ENCODE measurements at regions not wholly inside any gene's neighbourhood (a gene's known extent, or its start where the extent isn't known, plus 50 kb on each side); places are given as distances from the start of the nearest gene placed in this dataset.
"Not testable (repeated sequence)": the region's sequence is repeated elsewhere in the genome, so short reads cannot be mapped to it uniquely, and the experiment has no call there.

- DNase-seq (ENCODE audit: low read depth): no peak
These were observed 160.3 kb upstream of the FMN2 start for GRCh38 chr1:239931341-239931740.

- DNase-seq (ENCODE audit: low read depth): no peak
These were observed 152.1 kb upstream of the FMN2 start for GRCh38 chr1:239939602-239940001.

GRCh38 chr1:239943761-239944160, 147.9 kb upstream of the FMN2 start:
- no peak for DNase-seq (ENCODE audit: low read depth)

- no peak for DNase-seq (ENCODE audit: low read depth)
These were observed 147.0 kb upstream of the FMN2 start for GRCh38 chr1:239944666-239945065.

GRCh38 chr1:239947801-239948200, 143.9 kb upstream of the FMN2 start:
- DNase-seq (ENCODE audit: low read depth): no peak

- peak; percentile 29 for DNase-seq (ENCODE audit: low read depth)
These were observed 140.1 kb upstream of the FMN2 start for GRCh38 chr1:239951511-239952140.

GRCh38 chr1:239952348-239953308, 139.1 kb upstream of the FMN2 start:
- no peak for DNase-seq (ENCODE audit: low read depth)

GRCh38 chr1:239954836-239955235, 136.8 kb upstream of the FMN2 start:
- no peak for DNase-seq (ENCODE audit: low read depth)

- no peak for DNase-seq (ENCODE audit: low read depth)
These were observed 136.3 kb upstream of the FMN2 start for GRCh38 chr1:239955431-239955830.

GRCh38 chr1:239956263-239956662, 135.4 kb upstream of the FMN2 start:
- DNase-seq (ENCODE audit: low read depth): no peak

- no peak for DNase-seq (ENCODE audit: low read depth)
These were observed 133.6 kb upstream of the FMN2 start for GRCh38 chr1:239958063-239958462.

- DNase-seq (ENCODE audit: low read depth): no peak
These were observed 131.3 kb upstream of the FMN2 start for GRCh38 chr1:239960366-239960765.

GRCh38 chr1:239963856-239964255, 127.8 kb upstream of the FMN2 start:
- no peak for DNase-seq (ENCODE audit: low read depth)

- DNase-seq (ENCODE audit: low read depth): peak; percentile 23
These were observed 115.3 kb upstream of the FMN2 start for GRCh38 chr1:239976130-239976968.

GRCh38 chr1:239977416-239977815, 114.3 kb upstream of the FMN2 start:
- no peak for DNase-seq (ENCODE audit: low read depth)

- DNase-seq (ENCODE audit: low read depth): no peak
These were observed 112.2 kb upstream of the FMN2 start for GRCh38 chr1:239979456-239979855.

GRCh38 chr1:239982762-239983161, 108.9 kb upstream of the FMN2 start:
- DNase-seq (ENCODE audit: low read depth): no peak

- DNase-seq (ENCODE audit: low read depth): no peak
These were observed 106.6 kb upstream of the FMN2 start for GRCh38 chr1:239985044-239985443.

- DNase-seq (ENCODE audit: low read depth): no peak
These were observed 104.5 kb upstream of the FMN2 start for GRCh38 chr1:239987103-239987745.

- DNase-seq (ENCODE audit: low read depth): no peak
These were observed 101.7 kb upstream of the FMN2 start for GRCh38 chr1:239989990-239990389.

GRCh38 chr1:239992566-239992965, 99.1 kb upstream of the FMN2 start:
- not testable (repeated sequence) for DNase-seq (ENCODE audit: low read depth)

- no peak for DNase-seq (ENCODE audit: low read depth)
These were observed 98.3 kb upstream of the FMN2 start for GRCh38 chr1:239993366-239993765.
